Urothelium cell line (cell line): ENCODE measurements at regions not wholly inside any gene's neighbourhood (a gene's known extent, or its start where the extent isn't known, plus 50 kb on each side); places are given as distances from the start of the nearest gene placed in this dataset.

ENCODE experiments used
- DNase-seq: peaks from one replicate; pipeline ENCODE4 v3.0.0; 2011; ENCODE audit warnings: low spot score, mixed read lengths
- FAIRE-seq: peaks from 2 replicates; lab custom pipeline; 2011; peaks lifted over from hg19 to GRCh38; lab: Jason Lieb, UNC

GRCh38 chr2:5359397-5359796, 332.8 kb upstream of the SOX11 start:
- no peak for DNase-seq
- FAIRE-seq = no peak

GRCh38 chr2:5360081-5360480, 332.1 kb upstream of the SOX11 start:
- DNase-seq = no peak
- no peak for FAIRE-seq

- DNase-seq = no peak
These were observed 327.8 kb upstream of the SOX11 start for GRCh38 chr2:5364361-5364760.

GRCh38 chr2:5365871-5366461, 326.2 kb upstream of the SOX11 start:
- FAIRE-seq (no peak), DNase-seq (peak; percentile 75)

More at GRCh38 chr2:5364361-5364760, 327.8 kb upstream of the SOX11 start:
- no peak for FAIRE-seq

- DNase-seq (no peak), FAIRE-seq (no peak)
These were observed 324.9 kb upstream of the SOX11 start for GRCh38 chr2:5367321-5367720.

DNA sequence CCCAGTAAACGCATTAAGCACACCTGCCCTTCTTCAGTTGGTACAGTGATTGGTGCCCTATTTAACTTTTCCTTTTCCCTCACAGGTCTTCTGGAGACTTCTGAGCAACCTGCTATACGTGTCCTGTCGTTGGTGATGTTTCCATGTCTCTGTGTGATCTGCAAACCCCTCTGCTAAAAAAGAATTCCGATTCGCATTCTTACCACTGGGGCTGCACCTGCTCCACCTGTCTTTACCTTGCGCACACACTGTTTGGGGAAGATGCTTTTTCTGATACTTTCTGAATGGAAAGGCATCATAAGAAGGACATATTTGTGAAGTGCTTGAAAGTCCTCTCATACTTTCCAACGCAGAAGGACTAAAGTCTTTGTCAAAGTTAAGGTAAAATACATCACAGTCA, 323.9 kb upstream of the SOX11 start:
- DNase-seq (no peak), FAIRE-seq (no peak)

DNA sequence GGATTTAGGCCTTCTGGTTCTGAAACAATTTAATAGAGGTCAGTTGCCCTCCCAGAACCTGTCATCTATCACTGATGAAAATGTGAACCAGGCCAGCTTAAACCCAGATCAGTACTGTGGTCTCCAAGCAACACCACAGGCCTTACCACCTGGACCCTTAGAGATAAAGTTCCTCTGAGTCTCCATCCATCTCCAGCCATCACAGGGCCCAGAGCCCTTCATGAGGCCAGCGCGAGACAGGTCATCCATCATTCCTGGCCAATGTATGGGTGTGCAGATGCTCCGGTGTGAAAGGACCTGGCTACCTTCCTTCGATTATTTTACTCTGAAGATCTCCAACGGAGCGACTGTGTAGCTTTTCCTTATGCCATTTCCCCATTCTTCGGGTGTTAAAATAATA, 322.7 kb upstream of the SOX11 start:
- no peak for DNase-seq
- no peak for FAIRE-seq

GRCh38 chr2:5370158-5370557, 322.0 kb upstream of the SOX11 start:
- no peak for DNase-seq
- no peak for FAIRE-seq

- FAIRE-seq = no peak
- no peak for DNase-seq
These were observed 320.0 kb upstream of the SOX11 start for GRCh38 chr2:5372141-5372540.

DNA sequence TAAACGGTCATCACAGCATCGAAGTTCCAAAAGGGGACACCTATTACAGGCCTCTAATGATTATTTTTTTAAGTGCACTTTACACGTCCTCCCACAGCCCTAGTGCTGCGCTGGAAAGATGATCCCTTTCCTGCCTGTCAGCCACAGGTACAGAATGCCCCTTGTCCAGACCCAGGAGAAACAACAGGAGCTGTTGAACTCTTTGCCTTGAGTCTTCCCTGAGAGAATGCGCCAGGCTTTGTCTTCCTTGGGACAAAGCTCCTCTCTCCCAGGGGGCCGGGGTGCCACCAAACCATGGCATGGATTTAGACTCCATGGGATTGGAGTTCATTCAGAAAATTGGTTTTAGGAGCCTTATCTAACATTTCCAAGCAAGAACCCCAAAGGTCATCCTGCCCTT, 319.0 kb upstream of the SOX11 start:
- DNase-seq (peak; percentile 16), FAIRE-seq (no peak)

GRCh38 chr2:5374762-5375161, 317.4 kb upstream of the SOX11 start:
- no peak for FAIRE-seq
- DNase-seq = no peak

GRCh38 chr2:5377323-5377722, 314.9 kb upstream of the SOX11 start:
- DNase-seq (no peak), FAIRE-seq (no peak)

GRCh38 chr2:5379811-5380210, 312.4 kb upstream of the SOX11 start:
- DNase-seq (no peak), FAIRE-seq (no peak)

DNA sequence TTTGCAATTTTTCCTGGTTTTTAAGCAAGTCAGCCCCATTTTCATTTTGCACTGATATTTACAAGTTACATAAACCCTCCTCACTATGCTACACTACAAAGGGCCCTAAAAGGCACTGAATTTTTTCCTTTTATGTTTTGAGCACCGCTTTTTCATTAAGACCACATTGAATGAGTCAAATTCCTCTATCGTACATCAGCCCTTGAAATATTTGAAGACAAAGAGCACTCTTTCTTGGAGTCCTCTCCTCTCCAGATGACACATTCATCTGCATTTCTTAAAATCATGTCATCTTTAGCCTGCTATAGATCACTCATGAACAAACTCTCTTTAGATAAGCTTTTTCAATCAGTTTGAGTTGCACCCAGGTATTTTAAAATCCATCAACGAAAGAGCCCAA, 306.6 kb upstream of the SOX11 start:
- FAIRE-seq = no peak
- no peak for DNase-seq

GRCh38 chr2:5387406-5387805, 304.8 kb upstream of the SOX11 start:
- DNase-seq = no peak
- FAIRE-seq = no peak

- FAIRE-seq = no peak
- no peak for DNase-seq
These were observed 302.4 kb upstream of the SOX11 start for GRCh38 chr2:5389740-5390139.

DNA sequence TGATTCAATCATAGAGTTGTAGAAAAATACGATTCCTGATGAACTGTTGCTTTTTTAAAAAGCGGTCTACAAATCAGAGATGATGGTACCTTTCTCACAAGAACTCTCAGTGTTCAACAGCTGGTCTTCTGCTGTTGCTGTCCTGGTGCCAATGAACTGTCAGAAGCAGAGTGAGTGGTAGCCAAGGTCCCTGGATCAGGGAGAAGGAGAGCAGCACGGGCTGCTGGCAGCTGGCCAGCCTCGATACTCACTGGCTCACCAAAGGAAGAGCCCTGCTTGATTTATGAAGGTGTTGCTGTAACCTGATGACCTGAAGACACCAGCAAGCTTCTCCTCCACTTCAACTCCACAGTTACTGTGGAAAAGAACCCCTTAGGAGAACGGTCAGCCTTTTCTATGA, 300.8 kb upstream of the SOX11 start:
- FAIRE-seq = no peak

DNA sequence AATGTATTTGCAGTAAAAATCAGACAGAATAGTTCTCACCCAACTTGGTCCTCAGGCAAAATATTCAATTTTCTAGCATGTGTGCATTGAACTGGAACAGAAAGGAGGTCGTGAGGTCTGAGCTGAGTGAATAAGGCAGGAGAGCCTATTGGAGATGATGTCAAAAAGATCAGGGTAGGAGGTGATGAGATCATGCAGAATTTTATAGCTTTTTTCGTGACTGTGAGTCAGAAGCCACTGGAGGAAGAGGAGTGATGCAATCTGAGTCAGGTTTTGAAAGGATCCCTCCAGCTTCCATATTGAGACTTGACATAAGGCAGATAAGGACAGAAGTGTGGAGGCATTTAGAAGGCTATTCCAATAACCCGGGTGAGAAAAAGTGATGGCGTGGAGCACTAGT, 299.5 kb upstream of the SOX11 start:
- DNase-seq = peak; percentile 8
- no peak for FAIRE-seq

More for the DNA sequence above, 300.8 kb upstream of the SOX11 start:
- peak; percentile 14 for DNase-seq

DNA sequence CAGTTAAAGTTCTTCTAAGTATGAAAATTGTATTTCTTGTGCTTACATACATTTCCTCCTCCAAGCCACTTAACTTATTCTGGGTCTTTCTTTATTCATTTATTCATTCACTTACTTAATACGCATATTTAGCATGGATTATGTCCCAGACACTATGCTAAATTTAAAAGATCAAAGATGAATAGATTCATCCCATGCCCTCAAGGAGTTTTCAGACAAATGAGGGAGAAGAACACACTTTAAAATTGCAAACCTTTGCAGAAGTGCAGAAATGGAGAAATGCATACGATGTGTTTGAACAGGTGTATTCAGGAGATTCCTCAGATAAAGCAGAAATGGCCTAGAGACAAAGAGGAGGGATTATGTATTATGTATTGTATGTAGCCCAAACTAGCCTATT, 298.7 kb upstream of the SOX11 start:
- DNase-seq (no peak), FAIRE-seq (no peak)

DNA sequence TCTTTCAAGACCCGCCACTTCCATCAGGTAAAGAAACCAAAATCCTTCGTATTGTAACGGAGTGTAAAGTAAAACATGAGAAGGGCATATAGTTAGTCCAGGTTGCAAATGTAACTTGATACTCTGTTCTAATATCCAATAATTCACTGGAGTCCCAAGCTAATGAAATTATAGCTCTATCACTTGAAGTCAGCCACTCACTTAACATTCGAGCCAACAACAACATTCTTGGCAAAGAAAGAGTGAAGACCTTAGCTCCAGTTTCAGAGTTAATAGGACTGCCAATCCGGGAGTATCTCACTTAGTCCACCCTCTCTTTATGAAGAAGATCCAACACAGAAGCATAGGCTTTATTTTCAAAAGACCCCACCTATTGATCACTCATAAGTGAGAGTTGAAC, 298.0 kb upstream of the SOX11 start:
- no peak for FAIRE-seq
- DNase-seq = no peak

DNA sequence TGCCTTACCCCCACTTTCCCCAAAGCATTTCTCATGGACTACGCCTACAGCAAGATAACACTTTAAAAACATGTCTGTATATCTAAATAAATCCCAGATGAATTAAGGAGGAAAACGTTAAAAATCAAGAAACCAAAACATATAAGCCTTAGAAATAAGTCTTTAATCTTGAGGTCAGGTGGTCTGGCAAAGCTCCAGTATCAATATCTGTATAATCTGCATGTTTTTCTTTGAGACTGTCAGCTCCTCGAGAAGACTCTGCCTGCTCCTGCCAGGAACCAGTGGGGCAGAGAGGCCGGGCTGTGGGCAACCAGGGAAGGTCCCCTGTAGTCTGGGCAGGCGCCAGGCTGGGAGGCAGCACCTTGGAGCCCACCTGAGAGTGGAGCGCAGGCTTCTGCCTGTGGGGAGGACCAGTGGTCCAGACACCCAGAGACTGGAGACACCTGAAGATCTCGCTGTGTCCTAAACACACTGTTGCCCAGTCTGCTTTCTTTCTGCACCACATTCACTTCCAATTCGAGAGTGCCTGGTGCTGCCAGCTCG, 291.0 kb upstream of the SOX11 start:
- no peak for FAIRE-seq
- DNase-seq = no peak

DNA sequence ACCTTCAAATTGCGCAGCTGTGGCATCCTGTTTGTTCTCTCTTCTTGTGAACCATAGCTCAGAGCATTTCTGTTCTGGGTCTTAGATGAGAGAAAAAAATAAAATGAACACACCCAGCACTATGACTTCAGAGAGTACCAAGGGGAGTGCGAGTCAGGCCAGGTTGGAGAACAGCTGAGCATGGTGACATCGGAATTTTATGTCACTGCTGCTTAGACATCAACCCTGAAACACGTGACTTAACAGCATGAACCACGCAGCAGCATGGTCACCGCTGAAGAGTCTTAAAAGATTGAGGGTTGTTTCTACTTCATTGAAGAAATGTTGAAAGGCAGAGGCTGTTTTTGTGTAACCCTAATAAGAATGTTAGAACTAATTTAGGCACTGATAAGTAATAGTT, 288.8 kb upstream of the SOX11 start:
- no peak for DNase-seq
- FAIRE-seq = no peak

GRCh38 chr2:5409898-5410381, 282.2 kb upstream of the SOX11 start:
- DNase-seq (no peak), FAIRE-seq (no peak)
